GM18868 (cell line): ENCODE measurements at regions not wholly inside any gene's neighbourhood (a gene's known extent, or its start where the extent isn't known, plus 50 kb on each side); places are given as distances from the start of the nearest gene placed in this dataset.

Experiments used
- ATAC-seq: cut with Tn5 transposase; IDR thresholded peaks from one replicate; pipeline ENCODE4 v1.9.1; 2021; ENCODE audit warnings: mild to moderate bottlenecking, moderate library complexity; ENCODE audit not compliant: unreplicated experiment

DNA sequence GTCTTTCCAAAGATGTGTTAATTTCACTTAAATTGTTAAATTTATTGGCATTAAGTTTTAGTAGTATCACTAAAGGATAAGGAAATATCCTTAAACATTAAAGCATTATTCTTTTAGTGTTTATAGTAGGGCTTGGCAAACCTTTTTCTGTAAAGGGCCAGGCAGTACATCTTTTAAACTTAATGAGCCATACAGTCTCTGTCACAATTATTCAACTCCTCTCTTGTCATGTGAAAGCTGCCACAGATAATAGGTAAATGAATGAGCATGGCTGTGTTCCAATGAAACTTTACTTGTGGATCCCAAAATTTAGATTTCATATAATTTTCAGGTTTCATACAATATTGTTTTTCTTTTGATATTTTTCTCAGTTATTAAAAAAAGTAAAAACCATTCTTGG, 268.2 kb upstream of the C11orf87 start:
- ATAC-seq: no peak

DNA sequence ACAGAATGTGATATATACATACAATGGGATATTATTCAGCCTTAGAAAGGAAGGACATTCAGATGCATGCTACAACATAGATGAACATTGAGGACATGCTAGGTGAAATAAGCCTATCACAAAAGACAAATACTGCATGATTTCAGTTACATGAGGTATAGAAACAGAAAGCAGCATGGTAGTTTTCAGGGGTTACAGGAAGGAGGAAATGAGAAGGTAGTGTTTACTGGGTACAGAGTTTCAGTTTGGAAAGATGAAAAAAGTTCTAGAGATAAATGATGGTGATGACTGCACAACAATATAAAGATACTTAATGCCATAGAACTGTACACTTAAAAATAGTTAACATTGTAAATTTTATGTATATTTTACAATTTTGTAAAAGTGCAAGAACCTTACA, 266.7 kb upstream of the C11orf87 start:
- ATAC-seq: peak; percentile 78

DNA sequence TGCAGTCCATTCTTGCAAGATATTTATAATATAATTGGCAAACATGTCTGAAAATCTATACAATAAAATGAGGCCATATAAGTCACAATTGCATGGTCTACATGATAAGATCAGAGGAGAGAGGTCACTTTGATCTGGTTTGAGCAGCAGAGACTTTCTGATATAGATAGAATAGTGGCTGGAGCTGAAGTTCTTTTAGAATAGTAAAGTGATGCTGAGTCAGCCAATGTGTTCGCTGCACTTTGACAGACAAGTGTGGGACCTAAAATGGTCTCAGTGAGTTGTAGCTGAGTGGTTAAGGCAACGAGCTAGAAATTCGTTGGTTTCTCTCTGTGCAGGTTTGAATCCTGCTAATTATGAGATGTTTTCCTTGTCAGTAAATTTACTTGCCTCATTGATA, 257.0 kb upstream of the C11orf87 start:
- ATAC-seq: no peak

DNA sequence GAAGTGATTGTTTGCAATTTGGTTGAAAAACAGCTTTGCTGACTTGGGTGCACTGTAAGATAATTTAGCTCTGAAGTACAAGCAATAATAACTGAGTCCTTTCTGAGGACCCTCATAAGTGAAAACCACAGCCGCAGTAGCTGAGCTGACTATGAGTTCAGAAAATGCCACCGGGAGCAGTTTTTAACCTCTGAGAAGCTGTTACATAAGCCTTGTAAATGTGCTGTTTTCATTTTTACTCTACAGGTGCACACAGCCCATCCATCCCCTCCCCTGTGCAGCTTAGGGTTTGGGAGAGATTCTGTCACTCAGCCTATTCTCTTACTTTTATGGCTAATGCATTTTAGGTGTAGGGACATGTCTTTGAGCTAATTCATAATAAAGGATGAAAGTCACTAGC, 255.5 kb upstream of the C11orf87 start:
- no peak for ATAC-seq

DNA sequence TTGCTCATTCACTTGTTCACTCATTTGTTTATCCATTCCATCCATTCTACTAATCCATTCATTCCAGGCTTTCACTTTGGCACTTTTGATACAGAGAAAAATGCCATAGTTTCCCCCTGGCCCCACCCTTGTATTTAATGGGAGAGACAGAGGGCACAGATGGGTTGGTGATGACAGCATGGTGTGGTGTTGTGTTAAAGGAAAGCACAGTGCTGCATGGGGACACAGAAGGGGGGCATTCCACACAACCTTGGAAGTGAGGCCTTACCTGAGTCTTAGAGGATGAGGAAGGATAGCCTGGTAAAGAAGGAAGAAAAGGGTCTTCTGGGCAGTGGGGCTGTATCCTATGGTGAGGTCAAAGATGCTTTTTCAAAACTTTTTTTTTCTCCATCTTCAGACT, 248.5 kb upstream of the C11orf87 start:
- ATAC-seq: no peak

DNA sequence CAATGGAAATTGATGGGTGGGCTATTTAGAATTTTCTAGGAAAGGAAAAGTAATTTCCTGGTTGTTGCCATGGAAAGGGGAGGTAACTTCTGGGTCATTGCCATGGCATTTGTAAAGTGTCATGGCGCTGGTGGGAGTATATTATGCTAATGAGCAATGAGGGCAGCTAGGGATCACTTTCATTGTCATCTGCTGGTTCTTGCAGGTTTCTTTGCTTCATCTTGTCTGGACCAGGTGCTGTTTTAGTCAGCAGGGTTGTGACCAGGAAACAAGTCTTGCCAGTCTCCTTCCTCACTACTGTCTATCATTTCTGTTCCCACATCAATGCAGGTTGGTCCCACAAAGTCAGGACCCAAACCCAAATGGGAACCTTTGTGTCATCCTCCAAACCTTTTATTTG, 237.6 kb upstream of the C11orf87 start:
- no peak for ATAC-seq

DNA sequence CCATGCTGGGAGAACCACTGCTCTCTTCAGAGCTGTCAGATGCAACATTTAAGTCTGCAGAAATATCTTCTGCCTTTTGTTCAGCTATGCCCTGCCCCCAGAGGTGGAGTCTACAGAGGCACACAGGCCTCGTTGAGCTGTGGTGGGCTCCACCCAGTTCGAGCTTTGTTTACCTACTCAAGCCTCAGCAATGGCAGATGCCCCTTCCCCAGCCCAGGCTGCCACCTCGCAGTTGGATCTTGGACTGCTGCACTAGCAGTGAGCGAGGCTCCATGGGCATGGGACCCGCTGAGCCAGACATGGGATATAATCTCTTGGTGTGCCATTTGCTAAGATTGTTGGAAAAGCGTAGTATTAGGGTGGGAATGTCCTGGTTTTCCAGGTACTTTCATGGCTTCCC, 229.1 kb upstream of the C11orf87 start:
- ATAC-seq: no peak

DNA sequence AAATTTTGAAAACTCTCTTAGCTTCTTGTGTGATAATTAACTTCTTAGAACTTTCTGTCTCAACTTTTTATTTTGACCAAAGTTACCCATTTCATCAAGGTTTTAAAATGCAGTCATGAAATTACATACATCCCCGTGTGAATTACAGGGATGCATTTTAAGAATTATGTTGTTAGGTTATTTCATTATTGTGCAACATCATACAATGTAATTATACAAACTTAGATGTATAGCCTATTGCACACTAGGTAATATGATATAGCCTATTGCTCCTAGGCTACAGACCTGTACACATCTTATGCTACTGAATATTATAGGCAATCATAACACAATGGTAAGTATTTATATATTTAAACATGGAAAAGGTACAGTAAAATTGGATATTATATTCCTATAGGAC, 228.1 kb upstream of the C11orf87 start:
- no peak for ATAC-seq

DNA sequence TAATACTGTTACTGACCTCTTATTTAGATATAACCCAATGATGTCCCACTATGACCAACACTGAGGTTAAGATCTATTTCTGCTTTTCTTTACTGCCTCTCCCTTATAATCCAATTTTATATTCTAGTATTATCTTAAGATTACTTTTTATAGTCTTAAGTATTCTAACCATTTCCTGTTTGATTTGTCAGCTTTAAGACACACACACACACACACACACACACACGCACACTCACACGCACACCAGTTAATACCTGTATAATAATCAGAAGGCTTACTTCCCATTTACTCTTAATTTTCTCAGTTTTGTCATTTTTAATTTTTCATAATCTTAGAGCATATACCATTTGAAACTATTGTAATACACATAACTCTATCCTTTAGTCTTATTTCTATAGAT, 226.0 kb upstream of the C11orf87 start:
- no peak for ATAC-seq

DNA sequence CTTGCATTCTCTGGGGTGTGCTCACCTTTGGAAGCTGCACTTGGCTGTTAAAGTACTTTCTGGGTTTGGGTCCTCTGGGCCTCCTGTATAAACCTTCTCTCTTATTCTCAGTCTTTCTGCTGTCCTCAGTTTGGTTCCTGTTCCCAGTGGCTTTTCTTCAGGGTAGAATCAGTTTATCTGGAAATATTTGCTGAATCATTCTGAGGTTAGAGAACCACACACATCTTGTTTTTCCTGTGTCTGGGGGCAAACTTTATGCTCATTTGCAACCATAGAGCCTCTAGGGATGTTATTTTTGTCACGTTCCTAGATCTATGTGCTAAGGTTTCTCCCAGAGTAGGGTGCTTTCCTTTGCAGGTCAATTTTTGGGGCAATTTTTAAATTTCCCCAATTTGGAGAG, 224.3 kb upstream of the C11orf87 start:
- no peak for ATAC-seq

DNA sequence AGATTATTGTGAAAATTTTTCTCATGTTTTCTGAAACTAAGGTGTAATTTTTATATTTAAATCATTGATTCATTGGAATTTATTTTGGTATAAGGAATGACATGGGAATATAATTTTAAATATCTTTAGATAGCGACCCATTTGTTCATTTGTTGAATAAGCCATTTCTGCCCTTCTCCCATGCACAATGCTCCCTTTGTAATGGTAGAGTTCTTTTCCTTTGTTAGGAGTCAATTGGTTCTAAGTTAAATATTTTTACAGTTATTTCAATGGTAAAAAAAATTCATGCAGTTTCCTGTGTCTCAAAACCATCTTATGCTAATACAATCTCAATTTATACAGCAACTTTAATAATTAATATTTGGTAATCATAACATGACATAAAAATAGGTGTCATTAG, 218.8 kb upstream of the C11orf87 start:
- ATAC-seq: no peak

DNA sequence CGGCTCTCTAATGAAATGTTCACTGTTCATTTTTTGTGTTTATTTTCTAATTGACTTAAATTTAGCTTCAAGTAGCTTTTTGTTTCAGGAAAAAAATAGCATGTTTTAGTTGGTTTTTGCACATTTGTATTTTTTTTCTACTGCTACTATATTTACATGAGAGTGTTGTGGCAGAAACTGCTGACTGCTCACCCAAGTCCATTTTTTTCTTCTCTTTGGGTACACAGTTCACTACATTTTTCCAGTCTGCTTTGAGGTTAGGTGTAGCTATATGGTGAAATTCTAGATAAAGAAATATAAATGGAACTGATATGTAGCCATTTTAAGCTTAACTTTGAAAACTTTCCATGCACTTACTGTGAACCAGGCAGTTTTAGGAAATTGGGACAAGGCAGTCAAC, 216.7 kb upstream of the C11orf87 start:
- no peak for ATAC-seq

DNA sequence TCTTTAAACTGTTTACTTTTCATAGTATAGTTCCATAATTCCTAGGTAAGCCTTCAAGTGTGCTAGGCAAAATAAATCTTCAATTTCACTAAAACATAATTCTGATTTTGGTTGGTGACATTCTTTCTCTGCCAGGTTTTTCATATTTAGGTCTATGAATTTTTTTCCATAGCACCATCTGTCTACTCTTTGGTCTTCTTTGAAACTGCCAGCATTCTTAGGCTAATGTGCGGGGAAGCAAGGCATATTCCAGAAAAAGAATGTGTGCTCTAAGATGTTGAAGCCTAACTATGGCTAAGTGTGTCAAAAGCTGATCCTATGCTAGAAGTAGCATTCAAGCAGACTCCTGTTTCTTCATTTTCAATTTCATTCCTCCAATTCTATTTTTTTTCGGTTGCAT, 213.9 kb upstream of the C11orf87 start:
- no peak for ATAC-seq

DNA sequence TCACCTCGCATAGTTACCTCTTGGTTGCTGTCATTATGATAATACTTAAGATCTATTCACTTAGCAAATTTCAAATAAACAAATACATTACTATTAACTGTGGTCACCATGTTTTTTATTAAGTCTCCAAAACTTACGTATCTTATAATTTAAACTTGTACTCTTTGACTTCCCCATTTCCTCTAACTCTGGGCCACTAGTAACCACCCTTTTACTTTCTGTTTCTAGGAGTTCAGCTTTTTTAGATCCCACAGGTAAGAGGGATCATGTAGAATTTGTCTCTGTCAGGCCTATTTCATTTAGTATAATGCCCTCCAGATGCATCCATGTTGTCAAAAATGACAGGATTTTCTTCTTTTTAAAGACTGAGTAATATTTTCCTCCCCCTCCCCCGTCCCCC, 212.4 kb upstream of the C11orf87 start:
- ATAC-seq: no peak

DNA sequence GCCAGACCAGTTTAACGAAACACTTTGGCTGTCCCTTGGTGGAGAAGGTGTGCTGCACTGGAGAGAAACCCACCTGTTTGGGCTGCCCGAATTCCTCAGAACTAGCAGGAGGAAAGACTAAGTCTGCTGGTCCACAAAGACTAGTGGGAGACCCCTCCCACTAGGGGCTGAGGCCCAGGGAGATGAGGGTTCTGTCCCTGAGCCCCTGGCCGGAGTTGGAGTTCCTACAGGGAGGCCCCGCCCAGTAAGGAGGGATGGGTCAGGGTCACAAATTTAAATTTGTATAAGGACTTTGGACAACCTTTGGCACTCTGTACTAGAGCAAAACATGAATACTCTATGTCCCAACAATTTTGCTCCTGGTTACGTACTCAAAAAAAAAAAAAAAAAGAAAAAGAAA, 200.8 kb upstream of the C11orf87 start:
- no peak for ATAC-seq

DNA sequence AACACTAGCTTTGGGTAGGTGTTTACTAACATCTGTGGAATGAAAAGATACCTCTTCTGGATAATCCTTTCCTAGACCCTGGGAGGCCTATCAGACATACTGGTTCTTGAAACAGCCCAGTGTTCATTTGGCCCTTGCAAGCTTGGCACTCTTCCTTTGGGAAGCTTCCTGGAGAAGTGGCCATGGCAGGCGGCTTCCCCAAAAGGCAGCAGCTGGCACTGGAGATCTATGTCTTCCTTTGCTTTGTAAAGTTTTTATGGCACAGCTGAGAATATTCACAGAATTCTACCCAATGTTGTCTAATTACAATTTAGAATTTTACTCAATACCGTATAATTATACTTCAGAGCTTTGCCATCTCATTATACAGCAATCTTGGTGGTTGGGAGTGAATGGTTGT, 199.2 kb upstream of the C11orf87 start:
- no peak for ATAC-seq

DNA sequence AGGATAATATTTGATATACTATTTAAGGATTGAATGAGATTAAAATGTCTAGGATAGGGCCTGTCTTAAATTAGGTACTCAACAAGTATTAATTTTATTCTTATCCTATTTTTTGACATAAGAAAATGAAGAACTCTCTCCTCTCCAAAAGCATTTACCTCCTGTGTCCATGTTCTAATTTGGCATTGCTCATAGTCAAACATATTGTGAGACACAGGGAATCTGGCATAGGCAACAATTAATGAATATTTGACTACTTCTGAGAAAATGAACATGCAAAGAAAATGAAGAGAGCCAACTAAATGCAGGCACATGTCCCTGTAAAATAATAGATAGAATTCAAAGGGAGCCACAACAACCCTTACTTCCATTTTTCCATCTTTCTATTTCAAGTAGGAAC, 198.5 kb upstream of the C11orf87 start:
- ATAC-seq: no peak

DNA sequence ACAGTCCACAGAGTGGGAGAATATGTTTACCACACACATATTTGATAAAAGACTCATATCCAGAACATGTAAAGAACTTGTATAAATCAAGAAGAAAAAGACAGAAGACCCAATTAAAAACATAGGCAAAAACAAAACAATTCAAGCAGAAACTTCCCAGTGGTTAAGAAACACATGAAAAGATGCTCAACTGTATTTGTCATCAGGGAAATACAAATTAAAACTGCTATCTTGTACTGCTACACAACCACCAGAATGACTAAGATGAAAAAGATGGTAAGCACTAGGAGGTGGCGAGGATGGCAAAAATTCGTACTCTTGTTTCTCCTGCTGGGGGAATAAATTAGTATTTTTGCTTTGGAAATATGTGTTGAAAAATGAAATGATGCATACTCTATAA, 192.3 kb upstream of the C11orf87 start:
- ATAC-seq: no peak

DNA sequence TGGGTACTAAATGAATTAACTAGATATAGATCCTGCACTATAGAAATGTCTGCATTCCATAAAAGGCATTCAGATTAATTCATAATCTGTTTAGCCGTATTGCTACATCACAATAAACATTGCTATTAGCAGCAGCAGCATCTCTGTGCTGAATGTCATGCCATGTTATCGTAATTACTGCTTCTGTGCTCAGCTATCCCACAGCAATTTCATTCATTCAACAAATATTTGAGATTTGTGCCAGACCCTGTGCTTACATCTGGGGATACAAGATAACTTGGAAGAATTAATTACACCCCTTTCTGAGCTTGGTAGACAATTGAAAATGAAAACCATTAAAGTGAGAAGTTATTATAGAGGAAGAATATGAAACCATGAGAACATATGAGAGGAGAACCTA, 185.8 kb upstream of the C11orf87 start:
- ATAC-seq: no peak

DNA sequence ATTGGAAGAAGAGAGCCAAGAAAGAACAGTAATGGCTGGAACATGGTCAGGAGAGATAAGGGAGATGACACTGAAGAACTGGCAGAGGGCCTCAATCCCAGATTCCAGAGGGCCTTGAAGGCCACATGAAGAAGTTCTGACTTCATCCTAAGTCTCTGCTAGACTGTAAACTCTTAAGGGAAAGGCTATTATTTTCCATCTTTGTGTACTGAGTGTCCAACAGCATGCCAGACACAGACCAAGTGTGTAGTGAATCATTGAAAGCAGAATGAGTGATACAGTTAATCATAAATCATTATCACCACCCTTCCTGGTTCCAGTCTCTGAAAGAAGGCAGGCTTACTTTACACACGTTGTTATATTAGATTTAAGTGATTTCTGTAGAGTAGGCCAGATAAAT, 185.3 kb upstream of the C11orf87 start:
- ATAC-seq: no peak

DNA sequence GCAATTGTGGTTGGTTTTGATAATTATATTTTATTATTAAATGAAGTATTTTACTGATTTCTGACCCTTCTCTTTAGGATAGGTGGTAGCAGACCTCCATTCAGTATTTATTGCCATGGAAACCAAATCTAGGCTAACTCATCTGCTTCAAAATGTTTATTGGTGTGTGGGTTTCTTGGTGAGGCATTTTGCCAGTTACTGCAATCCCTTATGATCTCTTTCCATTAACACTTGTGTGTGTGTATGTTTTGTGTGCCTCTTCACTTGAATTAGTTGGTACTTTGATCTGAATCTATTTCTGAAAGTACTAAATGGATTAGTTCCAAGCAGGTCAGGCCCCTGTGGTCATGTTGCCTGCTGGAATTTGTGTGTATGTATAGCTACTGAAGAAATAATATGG, 184.4 kb upstream of the C11orf87 start:
- ATAC-seq: no peak

DNA sequence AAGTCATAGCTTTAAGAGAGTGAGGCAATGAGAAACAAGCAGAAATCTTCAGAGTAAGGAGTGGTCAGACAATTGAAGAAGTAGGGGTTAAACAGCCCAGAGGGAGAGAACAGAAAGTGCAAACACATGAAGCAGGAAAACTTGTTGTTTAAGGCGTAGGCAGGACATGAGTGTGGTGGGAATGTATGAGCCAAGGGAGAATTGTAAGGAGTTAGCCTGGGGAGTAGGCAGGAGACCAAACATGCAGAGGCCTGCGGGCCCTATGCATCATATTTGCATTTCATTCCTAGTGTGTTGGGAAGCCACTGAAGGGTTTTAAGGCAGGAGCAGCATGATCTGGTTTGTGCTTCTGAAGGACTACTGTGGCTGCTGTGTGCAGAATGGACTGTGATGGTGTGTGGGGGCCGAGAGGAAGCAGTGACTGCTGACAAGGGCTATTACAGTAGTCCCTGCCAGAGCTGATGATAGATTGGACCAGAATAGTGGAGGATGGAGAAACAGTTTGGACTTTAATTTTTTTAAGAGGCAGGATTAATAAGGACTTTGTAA, 179.9 kb upstream of the C11orf87 start:
- no peak for ATAC-seq

DNA sequence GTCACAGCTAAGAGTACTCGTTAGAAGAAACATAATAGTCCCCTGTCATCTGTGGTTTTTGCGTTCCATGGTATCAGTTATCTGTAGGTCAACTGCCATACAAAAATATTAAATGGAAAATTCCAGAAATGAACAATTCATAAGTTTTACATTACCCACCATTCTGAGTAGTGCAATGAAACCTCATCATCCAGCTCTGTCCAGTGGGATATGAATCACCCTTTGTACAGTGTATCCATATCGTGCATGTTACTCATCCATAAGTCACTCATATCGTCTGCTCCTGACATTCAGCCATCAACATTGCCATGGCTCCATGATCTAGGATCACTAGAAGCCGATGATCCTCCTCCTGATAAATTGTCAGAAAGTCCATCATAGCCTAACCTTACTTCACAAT, 174.9 kb upstream of the C11orf87 start:
- ATAC-seq: no peak

DNA sequence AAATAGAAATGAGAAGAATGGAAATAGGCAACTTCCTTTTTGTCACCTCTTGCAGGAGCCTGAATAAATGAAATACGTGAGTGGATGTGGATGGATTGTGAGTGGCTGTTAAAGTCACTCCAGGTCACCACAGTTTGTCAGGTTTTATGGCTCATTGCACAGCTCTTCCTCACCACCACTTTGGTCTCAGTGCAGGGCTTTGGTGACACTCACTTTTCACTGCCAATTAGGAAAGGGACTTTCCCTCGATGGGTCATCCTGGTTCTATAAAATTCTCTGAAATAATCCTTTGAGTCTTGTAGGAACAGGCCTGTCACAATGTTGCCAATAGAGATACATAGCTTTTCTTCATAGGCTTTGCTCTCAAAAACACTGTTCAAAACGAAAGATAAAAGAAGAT, 172.4 kb upstream of the C11orf87 start:
- no peak for ATAC-seq
